Esophagus muscularis mucosa (tissue), 4 donors: ENCODE measurements at regions not wholly inside any gene's neighbourhood (a gene's known extent, or its start where the extent isn't known, plus 50 kb on each side); places are given as distances from the start of the nearest gene placed in this dataset.
"Not testable (repeated sequence)": the region's sequence is repeated elsewhere in the genome, so short reads cannot be mapped to it uniquely, and the experiment has no call there.

Source experiments
- DNase-seq: peaks from one replicate; pipeline ENCODE4 v3.0.0-alpha.2; 2017; ENCODE audit errors: extremely low spot score
- H3K27ac ChIP-seq, 4 donors: fragments of 200-600 bp; sonication (generic); replicated peaks in 1 of 4; 1 replicate in 3 of 4; 2 replicates in 1 of 4; pipeline ENCODE4 v1.5.1; 2016 to 2019; ENCODE audit warnings: mild to moderate bottlenecking in 1 of 4
- H3K27me3 ChIP-seq, 4 donors: fragments of 200-600 bp; sonication (generic); one replicate each; pipeline versions ENCODE4 v1.5.1 to v1.6.0; 2016 to 2019
- H3K36me3 ChIP-seq, 4 donors: fragments of 200-600 bp; sonication (generic); one replicate each; pipeline ENCODE4 v1.5.1; 2016 to 2019
- H3K4me1 ChIP-seq, 4 donors: fragments of 200-600 bp; sonication (generic); one replicate each; pipeline ENCODE4 v1.5.1; 2016 to 2019
- H3K4me3 ChIP-seq, 4 donors: fragments of 200-600 bp; sonication (generic); 1 replicate in 2 of 4; 2 replicates in 2 of 4; pipeline ENCODE4 v1.5.1; 2016 to 2019; ENCODE audit warnings: mild to moderate bottlenecking in 4 of 4, moderate library complexity in 1 of 4
- H3K9me3 ChIP-seq, 4 donors: fragments of 200-600 bp; sonication (generic); 1 replicate in 3 of 4; 2 replicates in 1 of 4; pipeline ENCODE4 v1.5.1; 2016 to 2019
- CTCF ChIP-seq, 3 experiments: fragments of 200-600 bp in 2 of 3; fragments of 450-650 bp in 1 of 3; sonication (generic) in 2 of 3; IDR thresholded peaks; one replicate each; pipeline ENCODE4 v1.5.1; 2017 to 2019; ENCODE audit warnings: antibody characterized with exemption in 3 of 3, mild to moderate bottlenecking in 2 of 3, moderate library complexity in 1 of 3
- EP300 ChIP-seq: sonication (generic); formaldehyde crosslinking; IDR thresholded peaks from one replicate; pipeline ENCODE4 v1.6.1; 2017; ENCODE audit warnings: antibody characterized with exemption
- POLR2A ChIP-seq: fragments of 450-650 bp; IDR thresholded peaks from one replicate; pipeline ENCODE4 v1.6.1; 2017; ENCODE audit warnings: antibody characterized with exemption, moderate library complexity, mild to moderate bottlenecking, low read depth
- POLR2AphosphoS5 ChIP-seq, 2 donors: sonication (generic); formaldehyde crosslinking; IDR thresholded peaks; one replicate each; pipeline ENCODE4 v1.6.1; 2017; ENCODE audit warnings: antibody characterized with exemption in 2 of 2
- WGBS: methylation state at CpG from one replicate; pipeline ENCODE4 v1.1.5; 2018; 5-methylcytosine and 5-hydroxymethylcytosine counted together
- intact Hi-C: fragments of 100-400 bp; cut with DNase I; formaldehyde crosslinking; loops from one replicate; pipeline ENCODE4 v1.15.1; 2023

GRCh38 chr17:13416748-13417363 lies 184.9 kb downstream of the HS3ST3A1 start:
- WGBS, result 57% methylated on average over 3 of the region's 3 CpGs
- H3K4me3 ChIP-seq, result no peak overlapping the region
- H3K27ac ChIP-seq, result no peak overlapping the region
- H3K4me1 ChIP-seq, result peaks cover 7 to 10% (median 9%) of the 10 kb centered on the region in 4 donors
- TF ChIP-seq POLR2A (no peak), CTCF (IDR thresholded peaks at IDR 0.05) (no peak), EP300 (no peak), POLR2AphosphoS5 (IDR thresholded peaks at IDR 0.05) (no peak)
- no peak for DNase-seq
- H3K27me3 ChIP-seq, result peaks cover 0 to 9% (median 0%) of the 10 kb centered on the region in 4 donors
- no peaks in the 10 kb centered on the region for H3K9me3 ChIP-seq
- intact Hi-C loops, result no loop called here
- no peaks in the 10 kb centered on the region for H3K36me3 ChIP-seq

- DNase-seq, result no peak
- intact Hi-C loops, result no loop called here
- no peaks in the 10 kb centered on the region for H3K9me3 ChIP-seq
- peaks cover 0 to 9% (median 0%) of the 10 kb centered on the region in 4 donors for H3K27me3 ChIP-seq
- WGBS, result 10% methylated on average over 12 of the region's 13 CpGs
- no peak overlapping the region for H3K4me3 ChIP-seq
- TF ChIP-seq EP300 (no peak), POLR2A (no peak), POLR2AphosphoS5 (IDR thresholded peaks at IDR 0.05) (no peak), CTCF (IDR thresholded peaks at IDR 0.05) (no peak)
- H3K36me3 ChIP-seq, result no peaks in the 10 kb centered on the region
- H3K27ac ChIP-seq, result no peak overlapping the region
- H3K4me1 ChIP-seq, result peaks cover 7 to 10% (median 9%) of the 10 kb centered on the region in 4 donors
These were observed 185.8 kb downstream of the HS3ST3A1 start for GRCh38 chr17:13415871-13416416.

GRCh38 chr17:13415200-13415599 lies 186.5 kb downstream of the HS3ST3A1 start:
- DNase-seq, H3K4me3 ChIP-seq, H3K4me1 ChIP-seq, H3K27me3 ChIP-seq, intact Hi-C loops, H3K36me3 ChIP-seq, H3K27ac ChIP-seq, H3K9me3 ChIP-seq: not testable (repeated sequence)
- 75% methylated on average over 3 of the region's 3 CpGs for WGBS

- WGBS, result 87% methylated on average over 7 of the region's 7 CpGs
- no peak overlapping the region for H3K27ac ChIP-seq
- H3K9me3 ChIP-seq, result no peaks in the 10 kb centered on the region
- DNase-seq, result no peak
- H3K27me3 ChIP-seq, result peaks cover 0 to 4% (median 0%) of the 10 kb centered on the region in 4 donors
- intact Hi-C loops, result no loop called here
- no peaks in the 10 kb centered on the region for H3K36me3 ChIP-seq
- peaks cover 7 to 10% (median 9%) of the 10 kb centered on the region in 4 donors for H3K4me1 ChIP-seq
- H3K4me3 ChIP-seq, result no peak overlapping the region
- TF ChIP-seq POLR2AphosphoS5 (IDR thresholded peaks at IDR 0.05) (no peak), CTCF (IDR thresholded peaks at IDR 0.05) (no peak), EP300 (no peak), POLR2A (no peak)
These were observed 188.7 kb downstream of the HS3ST3A1 start for GRCh38 chr17:13413001-13413400.

- Histone ChIP-seq H3K36me3 (no peaks in the 10 kb centered on the region), H3K9me3 (no peaks in the 10 kb centered on the region), H3K27ac (no peak overlapping the region), H3K4me3 (no peak overlapping the region), H3K4me1 (peaks cover 2 to 5% (median 3%) of the 10 kb centered on the region in 4 donors), H3K27me3 (no peaks in the 10 kb centered on the region)
- no peak for DNase-seq
- intact Hi-C loops, result no loop called here
- WGBS, result 35% methylated on average over 2 of the region's 2 CpGs
- TF ChIP-seq CTCF (IDR thresholded peaks at IDR 0.05) (no peak), POLR2A (no peak), POLR2AphosphoS5 (IDR thresholded peaks at IDR 0.05) (no peak), EP300 (no peak)
These were observed 190.9 kb downstream of the HS3ST3A1 start for GRCh38 chr17:13410874-13411273.
